Activated T-cell treated with anti-CD3 and anti-CD28 coated beads, Interleukin-2, amount 50 U/mL, for 4 hours (primary cell): ENCODE measurements at regions not wholly inside any gene's neighbourhood (a gene's known extent, or its start where the extent isn't known, plus 50 kb on each side); places are given as distances from the start of the nearest gene placed in this dataset.

Experiments used
- ATAC-seq, 2 donors: fragments of 200-7000 bp; cut with Tn5 transposase; one replicate each; pipeline ENCODE4 v1.10.0; 2021
- DNase-seq: peaks from one replicate; pipeline ENCODE4 v3.0.0-alpha.2; 2020
- H3K27me3 Mint-ChIP-seq: one replicate; pipeline ENCODE4 v1.8.0; 2021; ENCODE audit warnings: low read depth, mixed read lengths
- H3K36me3 Mint-ChIP-seq: one replicate; pipeline ENCODE4 v1.8.0; 2022; ENCODE audit warnings: mixed read lengths; ENCODE audit not compliant: insufficient read depth
- H3K4me1 Mint-ChIP-seq: one replicate; pipeline ENCODE4 v1.8.0; 2021; ENCODE audit warnings: low read depth, mixed read lengths
- H3K4me3 Mint-ChIP-seq: one replicate; pipeline ENCODE4 v1.8.0; 2021; ENCODE audit warnings: mild to moderate bottlenecking, moderate library complexity, mixed read lengths
- H3K9me3 Mint-ChIP-seq: one replicate; pipeline ENCODE4 v1.8.0; 2021; ENCODE audit warnings: mixed read lengths

GRCh38 chr7:25326501-25327156 lies 98.3 kb upstream of the NPVF start:
- DNase-seq (no peak), ATAC-seq (no peak)
- no peaks in the 10 kb centered on the region for H3K4me1 Mint-ChIP-seq
- no peak overlapping the region for H3K4me3 Mint-ChIP-seq
- no peaks in the 10 kb centered on the region for H3K36me3 Mint-ChIP-seq
- no peaks in the 10 kb centered on the region for H3K9me3 Mint-ChIP-seq
- H3K27me3 Mint-ChIP-seq = peaks cover 11% of the 10 kb centered on the region

DNA sequence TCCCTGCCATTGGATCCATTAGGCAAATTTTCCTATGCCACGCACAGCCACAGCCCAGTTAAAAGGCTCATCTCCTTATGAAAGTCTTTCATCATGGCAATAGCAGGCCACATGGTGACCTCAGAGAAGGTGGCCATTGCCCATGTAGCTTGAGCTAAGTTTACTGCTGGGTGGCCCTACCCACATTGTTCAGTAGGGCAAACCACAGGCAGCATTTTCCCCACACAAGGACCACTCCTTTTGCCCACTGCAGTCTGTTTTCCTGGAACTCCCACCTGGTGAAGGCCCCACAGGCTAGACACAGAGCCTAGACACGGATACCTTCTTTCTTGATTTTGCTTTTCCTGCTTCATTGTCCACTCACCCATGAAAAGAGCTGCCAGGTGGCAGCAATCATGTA lies 101.5 kb upstream of the NPVF start:
- H3K27me3 Mint-ChIP-seq = peaks cover 6% of the 10 kb centered on the region
- no peak for DNase-seq
- H3K36me3 Mint-ChIP-seq = no peaks in the 10 kb centered on the region
- no peak overlapping the region for H3K4me3 Mint-ChIP-seq
- ATAC-seq = no peak
- no peaks in the 10 kb centered on the region for H3K9me3 Mint-ChIP-seq
- H3K4me1 Mint-ChIP-seq = no peaks in the 10 kb centered on the region

- Mint-ChIP-seq H3K36me3 (no peaks in the 10 kb centered on the region), H3K4me1 (no peaks in the 10 kb centered on the region), H3K4me3 (no peak overlapping the region), H3K9me3 (peaks cover 4% of the 10 kb centered on the region), H3K27me3 (peaks cover 8% of the 10 kb centered on the region)
- no peak for DNase-seq
- ATAC-seq = no peak
These were observed 105.1 kb upstream of the NPVF start for GRCh38 chr7:25333296-25333928.

GRCh38 chr7:25347360-25348066 lies 119.2 kb upstream of the NPVF start:
- no peaks in the 10 kb centered on the region for H3K9me3 Mint-ChIP-seq
- no peak overlapping the region for H3K4me3 Mint-ChIP-seq
- DNase-seq (no peak), ATAC-seq (no peak)
- no peaks in the 10 kb centered on the region for H3K4me1 Mint-ChIP-seq
- H3K36me3 Mint-ChIP-seq = no peaks in the 10 kb centered on the region
- peaks cover 9% of the 10 kb centered on the region for H3K27me3 Mint-ChIP-seq

DNA sequence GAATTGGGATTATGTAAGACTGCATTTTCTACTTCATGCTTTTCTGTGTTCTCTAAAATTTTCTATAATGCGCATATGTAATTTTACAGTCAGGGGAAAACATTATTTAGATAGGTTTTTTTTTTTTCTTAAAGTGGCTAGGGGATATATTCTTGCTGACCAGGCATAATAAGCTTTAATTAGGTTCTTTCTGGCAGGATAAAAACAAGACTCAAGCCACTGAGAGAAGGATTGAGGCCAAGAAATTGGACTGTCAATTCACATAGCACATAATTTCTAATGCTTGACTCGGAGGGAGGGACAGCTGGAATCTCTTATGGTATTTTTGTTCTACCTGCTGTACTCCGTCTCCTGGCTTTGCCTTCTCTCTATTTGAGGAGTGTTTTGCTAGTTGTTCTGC lies 119.8 kb upstream of the NPVF start:
- no peaks in the 10 kb centered on the region for H3K4me1 Mint-ChIP-seq
- H3K36me3 Mint-ChIP-seq = no peaks in the 10 kb centered on the region
- DNase-seq (no peak), ATAC-seq (no peak)
- no peak overlapping the region for H3K4me3 Mint-ChIP-seq
- peaks cover 9% of the 10 kb centered on the region for H3K27me3 Mint-ChIP-seq
- H3K9me3 Mint-ChIP-seq = no peaks in the 10 kb centered on the region

DNA sequence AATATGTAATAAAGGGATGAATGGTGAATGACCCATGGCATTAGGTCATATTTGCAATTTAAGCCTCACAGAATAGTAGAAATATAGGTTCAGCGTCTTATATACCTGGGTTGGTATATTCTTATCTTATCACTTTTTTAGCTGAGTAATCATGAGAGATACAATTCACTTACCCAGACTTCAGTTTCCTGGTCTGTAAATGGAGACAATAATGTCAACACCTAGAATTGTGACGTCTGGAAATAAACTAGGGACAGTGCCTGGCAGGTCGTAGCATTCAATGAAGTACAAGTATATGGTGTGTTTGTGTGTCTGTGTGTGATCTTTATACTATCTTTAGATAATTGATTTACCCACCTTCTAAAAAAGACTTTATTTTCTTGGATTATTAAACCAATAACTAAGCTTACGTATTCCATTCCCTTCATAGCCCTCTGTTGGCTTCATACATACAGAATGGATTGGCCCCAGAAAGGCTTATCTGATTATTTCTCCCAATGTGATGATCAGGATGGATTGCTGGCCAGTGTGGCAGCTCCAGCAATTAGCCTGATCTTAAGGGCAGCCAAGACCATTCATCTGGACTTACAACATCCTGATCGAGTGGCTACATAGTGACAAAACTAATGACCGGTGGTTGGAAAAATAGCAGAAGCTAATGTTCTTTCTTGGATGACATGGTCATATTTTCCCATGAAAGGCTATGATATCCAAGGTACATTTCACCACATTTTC lies 121.2 kb upstream of the NPVF start:
- Mint-ChIP-seq H3K36me3 (no peaks in the 10 kb centered on the region), H3K4me3 (no peak overlapping the region), H3K27me3 (peaks cover 9% of the 10 kb centered on the region), H3K4me1 (peaks cover 2% of the 10 kb centered on the region), H3K9me3 (no peaks in the 10 kb centered on the region)
- ATAC-seq = no peak
- no peak for DNase-seq

- no peaks in the 10 kb centered on the region for H3K36me3 Mint-ChIP-seq
- DNase-seq = no peak
- no peaks in the 10 kb centered on the region for H3K9me3 Mint-ChIP-seq
- H3K27me3 Mint-ChIP-seq = peaks cover 9% of the 10 kb centered on the region
- ATAC-seq = no peak
- H3K4me3 Mint-ChIP-seq = no peak overlapping the region
- H3K4me1 Mint-ChIP-seq = peaks cover 2% of the 10 kb centered on the region
These were observed 121.8 kb upstream of the NPVF start for GRCh38 chr7:25350041-25350440.

GRCh38 chr7:25351761-25352160 lies 123.5 kb upstream of the NPVF start:
- Mint-ChIP-seq H3K27me3 (peaks cover 9% of the 10 kb centered on the region), H3K4me3 (no peak overlapping the region), H3K4me1 (peaks cover 2% of the 10 kb centered on the region), H3K9me3 (no peaks in the 10 kb centered on the region), H3K36me3 (no peaks in the 10 kb centered on the region)
- ATAC-seq (no peak), DNase-seq (no peak)

GRCh38 chr7:25353196-25353595 lies 124.9 kb upstream of the NPVF start:
- Mint-ChIP-seq H3K4me3 (no peak overlapping the region), H3K27me3 (peaks cover 9% of the 10 kb centered on the region), H3K9me3 (no peaks in the 10 kb centered on the region), H3K36me3 (no peaks in the 10 kb centered on the region), H3K4me1 (peaks cover 2% of the 10 kb centered on the region)
- DNase-seq = no peak
- no peak for ATAC-seq

DNA sequence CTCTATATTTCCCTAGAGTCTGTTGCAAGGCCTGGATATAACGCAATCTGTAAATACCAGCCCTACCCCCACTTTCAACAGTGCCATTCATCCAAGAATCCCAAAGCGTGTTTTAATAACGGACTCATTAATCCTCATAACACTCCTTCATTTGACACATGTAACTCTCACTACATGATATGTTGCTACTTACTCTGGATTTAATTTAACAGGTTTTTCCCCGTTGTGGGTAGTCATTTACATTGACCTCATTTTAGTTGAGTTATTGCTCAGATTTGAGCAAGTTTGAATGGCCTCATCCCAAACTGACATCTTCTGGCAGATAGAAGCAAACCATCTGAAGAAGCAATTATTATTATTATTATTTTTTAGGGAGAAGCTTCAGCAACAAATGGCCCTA lies 125.4 kb upstream of the NPVF start:
- no peak for DNase-seq
- no peak for ATAC-seq
- H3K36me3 Mint-ChIP-seq = no peaks in the 10 kb centered on the region
- peaks cover 9% of the 10 kb centered on the region for H3K27me3 Mint-ChIP-seq
- H3K4me3 Mint-ChIP-seq = no peak overlapping the region
- H3K4me1 Mint-ChIP-seq = peaks cover 2% of the 10 kb centered on the region
- H3K9me3 Mint-ChIP-seq = no peaks in the 10 kb centered on the region

DNA sequence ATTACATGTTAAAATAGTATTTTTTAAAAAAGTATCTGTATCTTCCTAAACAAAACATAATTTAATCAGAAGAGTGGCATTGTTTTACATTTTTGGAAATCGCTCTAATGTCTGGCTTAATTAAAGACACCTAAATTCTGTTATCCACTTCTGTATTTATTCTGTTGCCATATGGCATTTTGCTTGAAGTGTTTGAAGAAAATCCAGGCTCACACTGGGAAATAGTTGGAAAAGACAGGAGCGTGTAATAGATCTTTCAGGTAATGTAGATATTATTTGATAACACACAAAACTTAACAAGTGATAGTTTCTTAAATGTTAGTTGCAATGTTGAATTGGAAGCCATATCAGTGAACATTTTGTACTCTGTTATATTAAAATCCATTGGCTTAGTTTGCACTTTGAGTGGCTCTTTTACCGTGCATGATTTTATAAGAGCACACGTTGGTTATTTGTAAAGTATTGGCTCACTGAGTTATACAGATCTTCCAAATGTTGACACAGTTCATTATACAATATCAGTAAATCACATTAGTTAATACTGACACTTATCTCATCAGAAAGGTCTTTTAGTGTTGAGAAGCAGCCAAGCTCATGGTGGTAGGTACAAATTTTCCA lies 128.4 kb upstream of the NPVF start:
- ATAC-seq (no peak), DNase-seq (no peak)
- Mint-ChIP-seq H3K27me3 (no peaks in the 10 kb centered on the region), H3K9me3 (no peaks in the 10 kb centered on the region), H3K36me3 (no peaks in the 10 kb centered on the region), H3K4me1 (peaks cover 2% of the 10 kb centered on the region), H3K4me3 (no peak overlapping the region)

DNA sequence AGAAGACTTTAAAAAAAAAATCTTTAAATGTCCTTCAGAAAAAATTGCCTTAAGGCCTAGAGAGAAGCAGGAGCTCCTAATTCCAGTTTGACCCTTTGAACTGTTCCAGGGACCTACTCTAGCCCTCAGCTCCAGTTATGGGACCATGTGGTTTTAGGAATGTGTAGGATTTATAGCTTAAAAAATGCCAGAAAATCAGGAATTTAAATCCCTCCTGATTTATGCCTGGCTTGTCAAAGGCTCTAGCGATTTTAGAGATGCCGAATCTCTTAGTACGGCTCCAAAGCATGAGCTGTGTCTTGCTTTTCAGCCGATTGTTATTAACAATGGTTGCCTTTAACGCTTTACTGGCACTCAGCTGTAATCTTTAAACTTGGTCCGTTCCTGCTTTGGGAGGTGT lies 130.6 kb upstream of the NPVF start:
- DNase-seq (no peak), ATAC-seq (no peak)
- Mint-ChIP-seq H3K27me3 (no peaks in the 10 kb centered on the region), H3K4me1 (peaks cover 2% of the 10 kb centered on the region), H3K9me3 (no peaks in the 10 kb centered on the region), H3K36me3 (no peaks in the 10 kb centered on the region), H3K4me3 (no peak overlapping the region)

- Mint-ChIP-seq H3K27me3 (no peaks in the 10 kb centered on the region), H3K36me3 (no peaks in the 10 kb centered on the region), H3K9me3 (no peaks in the 10 kb centered on the region), H3K4me3 (no peak overlapping the region), H3K4me1 (no peaks in the 10 kb centered on the region)
- no peak for DNase-seq
- no peak for ATAC-seq
These were observed 131.3 kb upstream of the NPVF start for GRCh38 chr7:25359471-25360059.

GRCh38 chr7:25360451-25360850 lies 132.2 kb upstream of the NPVF start:
- no peak for ATAC-seq

More at GRCh38 chr7:25360451-25360850, 132.2 kb upstream of the NPVF start:
- H3K9me3 Mint-ChIP-seq = no peaks in the 10 kb centered on the region
- no peak overlapping the region for H3K4me3 Mint-ChIP-seq
- H3K27me3 Mint-ChIP-seq = peaks cover 1% of the 10 kb centered on the region
- no peaks in the 10 kb centered on the region for H3K4me1 Mint-ChIP-seq
- no peak for DNase-seq
- H3K36me3 Mint-ChIP-seq = no peaks in the 10 kb centered on the region
